ENCODE measurements at regions not wholly inside any gene's neighbourhood (a gene's known extent, or its start where the extent isn't known, plus 50 kb on each side); places are given as distances from the start of the nearest gene placed in this dataset.

GRCh38 chr4:3374011-3374645 lies 67.6 kb upstream of the HGFAC start:
- TF ChIP-seq CTCF (IDR thresholded peaks at IDR 0.05) (no peak), POLR2A (IDR thresholded peaks at IDR 0.05) (no peak)

Measured in ovary (tissue), 3 donors.